ENCODE measurements at regions not wholly inside any gene's neighbourhood (a gene's known extent, or its start where the extent isn't known, plus 50 kb on each side); places are given as distances from the start of the nearest gene placed in this dataset.

DNA sequence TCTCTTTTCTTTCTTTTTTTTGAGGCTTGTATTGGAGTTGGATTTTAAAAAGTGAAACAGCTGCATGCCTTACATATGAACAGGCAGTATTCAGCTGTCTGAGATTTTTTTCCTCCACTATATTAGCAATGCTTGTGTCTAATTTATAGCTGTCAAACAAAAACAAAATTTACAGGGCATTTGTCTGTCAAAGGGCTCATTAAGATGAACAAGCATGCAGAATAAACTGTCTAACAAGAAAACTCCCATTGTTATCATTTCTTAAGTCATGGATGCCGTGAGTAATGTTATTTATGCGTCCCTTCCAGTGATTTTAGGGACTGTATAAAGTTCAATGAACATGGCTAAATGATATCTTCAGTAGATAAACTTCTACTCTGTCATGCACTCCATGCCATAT lies 674.7 kb downstream of the PLCL1 start:
- TF ChIP-seq POLR2A (IDR thresholded peaks at IDR 0.05): no peak
- TF ChIP-seq, protein P1, sequence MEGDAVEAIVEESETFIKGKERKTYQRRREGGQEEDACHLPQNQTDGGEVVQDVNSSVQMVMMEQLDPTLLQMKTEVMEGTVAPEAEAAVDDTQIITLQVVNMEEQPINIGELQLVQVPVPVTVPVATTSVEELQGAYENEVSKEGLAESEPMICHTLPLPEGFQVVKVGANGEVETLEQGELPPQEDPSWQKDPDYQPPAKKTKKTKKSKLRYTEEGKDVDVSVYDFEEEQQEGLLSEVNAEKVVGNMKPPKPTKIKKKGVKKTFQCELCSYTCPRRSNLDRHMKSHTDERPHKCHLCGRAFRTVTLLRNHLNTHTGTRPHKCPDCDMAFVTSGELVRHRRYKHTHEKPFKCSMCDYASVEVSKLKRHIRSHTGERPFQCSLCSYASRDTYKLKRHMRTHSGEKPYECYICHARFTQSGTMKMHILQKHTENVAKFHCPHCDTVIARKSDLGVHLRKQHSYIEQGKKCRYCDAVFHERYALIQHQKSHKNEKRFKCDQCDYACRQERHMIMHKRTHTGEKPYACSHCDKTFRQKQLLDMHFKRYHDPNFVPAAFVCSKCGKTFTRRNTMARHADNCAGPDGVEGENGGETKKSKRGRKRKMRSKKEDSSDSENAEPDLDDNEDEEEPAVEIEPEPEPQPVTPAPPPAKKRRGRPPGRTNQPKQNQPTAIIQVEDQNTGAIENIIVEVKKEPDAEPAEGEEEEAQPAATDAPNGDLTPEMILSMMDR (IDR thresholded peaks at IDR 0.05): no peak
- intact Hi-C loops (cut with DNase I; ENCODE audit: low total_unique reads): no loop called here
- 53 to 61% methylated on average over 2 of the region's 2 CpGs for WGBS, 2 donors

DNA sequence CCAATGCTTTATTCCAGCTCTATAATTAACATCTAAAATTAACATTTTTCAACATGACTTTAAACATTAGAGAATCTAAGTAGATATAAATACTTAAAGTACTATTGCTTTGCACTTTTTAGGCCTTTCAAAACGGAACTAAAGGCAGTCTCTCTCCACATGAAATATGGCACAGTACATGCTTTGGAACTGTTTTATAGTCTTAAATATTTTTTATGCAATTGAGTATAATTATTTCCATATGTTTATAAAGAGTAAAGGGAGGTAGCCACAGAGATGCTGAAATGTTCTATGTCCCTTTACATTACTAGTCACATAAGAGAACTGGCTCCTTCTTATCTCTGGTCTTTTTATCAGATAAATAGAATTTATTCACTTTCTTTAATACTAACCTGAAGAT lies 674.0 kb downstream of the PLCL1 start:
- H3K4me3 ChIP-seq (ENCODE audit: low read depth, poor library complexity, severe bottlenecking): no peak overlapping the region
- 63 to 64% methylated on average over 1 of the region's 1 CpG for WGBS, 2 donors
- DNase-seq (ENCODE audit: low spot score in 2 of 2): no peak
- intact Hi-C loops (cut with DNase I; ENCODE audit: low total_unique reads): no loop called here
- TF ChIP-seq, protein P1 (IDR thresholded peaks at IDR 0.05): no peak
- TF ChIP-seq POLR2A (IDR thresholded peaks at IDR 0.05): no peak

More for the DNA sequence above, 674.7 kb downstream of the PLCL1 start:
- no peak overlapping the region for H3K4me3 ChIP-seq (ENCODE audit: low read depth, poor library complexity, severe bottlenecking)
- DNase-seq (ENCODE audit: low spot score in 2 of 2): no peak

DNA sequence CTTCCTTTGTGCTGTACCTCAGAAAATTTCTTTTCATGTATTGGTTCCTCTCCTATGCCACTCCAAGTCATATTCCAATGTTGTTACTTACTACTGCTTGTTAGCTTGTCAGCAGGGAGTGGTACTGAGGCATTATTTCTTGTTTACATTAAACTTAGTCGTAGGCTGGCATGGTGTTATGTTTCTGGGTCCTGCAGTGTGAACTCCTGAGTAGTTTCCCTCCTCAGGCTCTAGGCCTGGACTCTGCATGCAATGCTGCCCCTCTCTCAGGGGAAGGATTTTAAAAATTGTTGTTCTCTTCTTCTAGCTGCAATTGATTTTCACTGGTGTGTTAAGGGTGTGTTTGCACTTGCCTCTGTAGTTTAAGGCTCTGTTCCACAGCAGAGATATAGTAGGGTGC lies 671.6 kb downstream of the PLCL1 start:
- H3K4me3 ChIP-seq (ENCODE audit: low read depth, poor library complexity, severe bottlenecking): no peak overlapping the region
- WGBS, 2 donors: 16 to 53% methylated on average over 1 of the region's 1 CpG
- intact Hi-C loops (cut with DNase I; ENCODE audit: low total_unique reads): no loop called here
- TF ChIP-seq POLR2A (IDR thresholded peaks at IDR 0.05): no peak
- TF ChIP-seq, protein P1 (IDR thresholded peaks at IDR 0.05): no peak
- no peak for DNase-seq (ENCODE audit: low spot score in 2 of 2)

DNA sequence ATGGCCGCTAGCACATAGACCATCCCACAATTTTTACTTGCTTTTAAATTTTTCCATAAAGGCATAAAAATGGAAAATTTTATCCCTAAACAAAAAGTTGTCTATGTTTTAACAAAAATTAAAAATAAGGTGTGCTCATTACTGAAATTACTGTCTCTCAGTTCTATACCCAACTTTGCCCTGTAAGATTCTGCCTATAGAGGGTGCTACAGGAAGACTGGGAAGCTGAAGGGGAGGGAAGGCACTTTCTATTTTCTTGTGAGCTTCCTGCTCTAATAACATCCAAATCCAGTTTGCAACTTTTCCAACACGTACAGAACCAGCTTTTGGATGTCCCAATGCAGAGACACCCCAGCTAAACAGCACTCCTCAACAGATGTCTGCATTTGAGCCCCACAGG lies 666.9 kb downstream of the PLCL1 start:
- 52 to 58% methylated on average over 2 of the region's 2 CpGs for WGBS, 2 donors
- intact Hi-C loops (cut with DNase I; ENCODE audit: low total_unique reads): no loop called here
- no peak for TF ChIP-seq POLR2A (IDR thresholded peaks at IDR 0.05)
- TF ChIP-seq, protein P1 (IDR thresholded peaks at IDR 0.05): no peak
- DNase-seq (ENCODE audit: low spot score in 2 of 2): no peak
- no peak overlapping the region for H3K4me3 ChIP-seq (ENCODE audit: low read depth, poor library complexity, severe bottlenecking)

DNA sequence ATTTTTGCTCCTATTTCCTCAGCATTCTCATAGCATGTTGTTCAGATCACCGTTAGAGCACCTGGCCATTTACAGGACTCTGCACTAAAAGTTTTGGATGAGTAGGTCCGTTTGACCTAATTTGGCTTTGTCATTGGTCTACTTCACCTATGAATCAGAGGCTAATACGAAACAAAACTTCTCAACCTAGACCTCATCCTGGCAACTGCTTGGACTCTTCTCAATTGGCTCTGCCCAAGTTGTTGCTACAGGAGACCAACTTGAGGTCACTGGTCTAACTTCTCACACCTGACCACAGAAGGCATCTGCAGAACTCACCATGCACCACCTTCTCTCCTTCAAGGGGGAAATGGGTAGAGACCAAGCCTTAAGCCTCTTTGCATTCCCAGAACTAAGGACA lies 663.7 kb downstream of the PLCL1 start:
- intact Hi-C loops (cut with DNase I; ENCODE audit: low total_unique reads): no loop called here
- 86% methylated on average over 3 of the region's 3 CpGs for WGBS, 2 donors
- H3K4me3 ChIP-seq (ENCODE audit: low read depth, poor library complexity, severe bottlenecking): no peak overlapping the region
- TF ChIP-seq, protein P1 (IDR thresholded peaks at IDR 0.05): no peak
- no peak for TF ChIP-seq POLR2A (IDR thresholded peaks at IDR 0.05)
- no peak for DNase-seq (ENCODE audit: low spot score in 2 of 2)

DNA sequence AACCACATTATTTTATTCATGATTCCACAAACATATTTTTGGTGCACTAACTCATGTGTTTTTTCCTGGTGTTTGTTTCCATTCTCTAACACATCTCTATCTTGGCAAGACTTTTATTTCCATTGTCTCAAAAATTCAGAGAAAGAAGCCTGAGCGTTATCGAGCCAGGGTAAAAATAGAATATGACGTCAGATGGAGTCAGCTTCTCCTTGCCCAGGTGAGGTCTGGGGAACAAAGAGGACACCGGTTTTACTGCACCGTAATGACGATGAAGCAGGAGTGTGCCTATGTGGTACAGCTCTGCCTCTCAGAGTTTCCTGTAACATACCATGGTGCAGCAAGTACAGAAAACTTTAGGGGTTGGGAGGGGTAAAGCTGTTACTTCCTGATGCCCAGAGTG lies 661.6 kb downstream of the PLCL1 start:
- no peak for TF ChIP-seq POLR2A (IDR thresholded peaks at IDR 0.05)
- TF ChIP-seq, protein P1 (IDR thresholded peaks at IDR 0.05): no peak
- no peak overlapping the region for H3K4me3 ChIP-seq (ENCODE audit: low read depth, poor library complexity, severe bottlenecking)
- 83 to 84% methylated on average over 6 of the region's 6 CpGs for WGBS, 2 donors
- no peak for DNase-seq (ENCODE audit: low spot score in 2 of 2)
- intact Hi-C loops (cut with DNase I; ENCODE audit: low total_unique reads): no loop called here
